GM21390 (cell line): ENCODE measurements at regions not wholly inside any gene's neighbourhood (a gene's known extent, or its start where the extent isn't known, plus 50 kb on each side); places are given as distances from the start of the nearest gene placed in this dataset.
"Not testable (repeated sequence)": the region's sequence is repeated elsewhere in the genome, so short reads cannot be mapped to it uniquely, and the experiment has no call there.

Experiments used
- ATAC-seq: cut with Tn5 transposase; IDR thresholded peaks from one replicate; pipeline ENCODE4 v1.9.1; 2021; ENCODE audit not compliant: unreplicated experiment

DNA sequence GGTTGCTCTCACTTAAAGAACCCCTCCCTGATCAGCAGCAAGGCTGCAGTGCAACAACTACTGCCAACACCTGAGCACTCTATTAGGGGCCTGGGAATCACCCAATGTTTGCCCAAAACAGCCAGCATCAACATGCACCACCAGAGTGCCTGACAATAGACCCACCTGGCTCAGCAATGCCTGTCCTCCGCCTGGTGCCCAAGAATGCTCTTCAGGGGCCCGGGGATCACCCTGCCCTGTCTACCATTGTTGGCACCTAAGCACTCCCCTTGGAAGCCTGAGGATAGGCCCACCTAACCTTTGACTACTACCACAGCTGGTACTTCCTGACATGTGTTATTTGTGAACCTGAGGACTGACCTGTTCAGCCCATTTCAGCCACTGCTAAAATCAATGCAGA lies 1363.1 kb upstream of the PRR20A start:
- ATAC-seq: no peak

DNA sequence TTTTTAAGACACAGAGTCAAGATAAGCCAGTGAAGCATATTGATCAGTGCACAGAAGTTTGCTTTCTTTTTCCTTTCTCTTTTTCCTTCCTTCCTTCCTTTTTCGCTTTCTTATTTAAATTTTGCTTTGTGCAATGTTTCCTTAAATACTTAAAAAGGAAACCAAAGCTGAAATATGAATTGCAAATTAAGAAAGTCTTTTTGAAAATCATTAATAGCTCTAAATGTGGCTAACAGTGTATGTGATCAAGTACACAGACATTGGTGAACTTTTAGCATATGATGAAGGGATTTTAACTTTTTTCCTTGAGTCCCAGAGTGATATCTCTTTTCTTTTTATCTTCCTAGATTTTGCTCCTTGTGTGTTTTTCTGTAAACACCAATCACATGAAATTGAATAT lies 1356.9 kb upstream of the PRR20A start:
- no peak for ATAC-seq

DNA sequence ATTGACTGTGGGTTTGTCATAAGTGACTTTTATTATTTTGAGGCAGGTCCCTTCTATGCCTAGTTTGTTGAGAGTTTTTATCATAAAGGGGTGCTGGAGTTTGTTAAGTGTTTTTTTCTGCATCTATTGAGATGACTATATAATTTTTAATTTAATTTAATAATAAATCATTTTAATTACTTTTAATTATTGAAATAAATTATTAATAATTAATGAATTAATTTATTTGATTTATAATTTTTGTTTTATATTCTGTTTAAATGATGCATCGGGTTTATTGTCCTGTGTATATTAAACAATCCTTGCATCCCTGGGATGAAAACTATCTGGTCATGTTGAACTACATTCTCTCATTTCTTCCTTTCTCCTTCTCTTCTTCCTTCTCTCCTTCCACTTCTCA lies 1352.2 kb upstream of the PRR20A start:
- ATAC-seq: no peak

DNA sequence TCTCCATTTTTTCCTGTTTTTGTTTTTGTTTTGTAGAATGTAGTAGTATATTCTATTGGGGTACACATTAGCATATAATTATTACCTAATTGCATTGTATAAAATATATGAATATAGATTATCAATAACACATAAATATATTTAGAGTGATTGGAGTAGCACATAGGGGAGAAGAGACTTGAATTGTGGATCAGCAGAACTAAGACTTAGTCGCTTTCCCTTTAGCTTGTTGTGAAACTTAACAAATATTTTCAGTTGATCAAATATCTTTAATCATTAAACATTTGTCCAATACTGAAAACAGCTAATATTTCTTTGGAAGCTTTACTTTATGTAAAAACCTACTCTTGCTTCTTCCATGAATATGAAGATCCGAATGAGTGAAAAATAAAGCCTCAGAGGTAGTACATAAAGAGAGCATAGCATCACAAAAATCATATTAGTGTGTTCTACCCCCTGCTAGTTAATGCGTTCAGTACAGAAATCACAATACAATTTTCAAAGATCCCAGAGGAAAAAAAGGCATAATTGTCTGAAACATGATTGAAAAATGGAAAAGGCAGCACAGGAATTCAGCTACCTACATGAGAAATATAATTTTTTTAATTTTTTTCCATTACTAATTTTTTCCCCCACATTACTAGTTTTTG lies 1348.0 kb upstream of the PRR20A start:
- no peak for ATAC-seq

DNA sequence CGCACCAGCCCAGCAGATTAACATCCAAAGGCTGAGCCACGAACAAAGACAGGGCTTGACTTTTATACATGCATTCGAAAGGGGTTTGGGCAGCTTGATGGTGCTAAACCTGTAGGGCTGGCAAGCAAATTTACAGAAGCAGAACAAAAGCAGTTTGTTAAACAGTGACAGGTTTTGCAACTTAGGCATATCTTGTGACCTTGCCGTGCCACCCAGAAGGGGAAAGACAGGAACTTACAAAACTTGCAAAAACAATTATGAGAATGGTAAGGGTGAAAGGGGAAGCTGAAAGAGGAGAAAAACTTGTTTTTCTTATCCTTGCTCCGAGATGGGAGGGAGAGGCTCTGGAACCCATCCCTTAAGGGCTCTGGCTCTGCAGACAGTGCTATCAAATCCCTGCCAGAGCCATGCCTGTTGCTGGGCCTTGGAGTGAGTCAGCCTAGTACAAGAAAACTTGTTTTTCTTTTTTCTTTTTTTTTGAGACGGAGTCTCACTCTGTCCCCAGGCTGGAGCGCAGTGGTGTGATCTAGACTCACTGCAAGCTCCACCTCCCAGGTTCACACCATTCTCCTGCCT lies 1325.2 kb upstream of the PRR20A start:
- ATAC-seq: no peak

DNA sequence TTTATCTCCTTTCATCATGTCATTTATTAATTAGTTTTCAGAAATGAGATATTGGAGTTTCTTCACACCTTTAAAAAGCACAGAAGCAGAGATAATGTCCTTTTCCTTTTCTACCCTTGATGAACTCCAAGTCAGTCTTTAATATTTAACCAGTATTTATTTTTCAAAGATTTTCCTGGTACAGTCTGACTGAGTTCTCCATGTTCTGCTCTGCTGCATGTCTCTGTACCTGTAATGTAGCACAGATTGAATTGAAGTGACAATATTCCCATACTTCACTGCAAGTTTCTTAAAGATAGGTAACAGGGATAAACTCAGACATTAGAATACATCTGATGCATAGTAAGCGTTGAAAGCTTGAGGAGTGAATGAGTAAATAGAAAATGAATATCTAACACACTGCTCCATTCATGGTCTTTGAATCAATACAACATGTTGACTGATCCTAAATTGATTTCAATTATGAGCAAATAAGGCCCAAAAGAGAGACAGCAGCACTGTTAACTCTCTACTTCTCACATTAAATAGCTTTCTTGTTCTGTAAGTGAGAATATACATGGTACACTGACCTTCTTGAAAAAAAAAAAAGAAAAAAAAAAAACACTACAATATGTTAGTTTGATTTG lies 1323.6 kb upstream of the PRR20A start:
- ATAC-seq: no peak

DNA sequence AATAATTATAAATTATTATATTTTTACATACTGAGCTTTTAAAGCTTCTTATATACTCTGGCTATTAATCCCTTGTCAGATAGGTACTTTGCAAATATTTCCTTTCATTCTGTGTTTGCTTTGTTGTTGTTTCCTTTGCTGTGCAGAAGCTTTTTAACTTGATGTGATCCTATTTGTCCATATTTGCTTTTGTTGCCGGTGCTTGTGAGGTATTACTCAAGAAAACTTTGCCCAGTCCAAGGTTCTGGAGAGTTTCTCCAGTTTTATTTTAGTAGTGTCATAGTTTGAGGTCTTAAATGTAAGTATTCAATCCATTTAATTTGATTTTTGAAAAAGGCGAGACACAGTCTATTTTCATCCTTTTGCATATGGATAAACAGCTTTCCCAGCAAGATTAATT lies 1319.9 kb upstream of the PRR20A start:
- ATAC-seq: no peak

DNA sequence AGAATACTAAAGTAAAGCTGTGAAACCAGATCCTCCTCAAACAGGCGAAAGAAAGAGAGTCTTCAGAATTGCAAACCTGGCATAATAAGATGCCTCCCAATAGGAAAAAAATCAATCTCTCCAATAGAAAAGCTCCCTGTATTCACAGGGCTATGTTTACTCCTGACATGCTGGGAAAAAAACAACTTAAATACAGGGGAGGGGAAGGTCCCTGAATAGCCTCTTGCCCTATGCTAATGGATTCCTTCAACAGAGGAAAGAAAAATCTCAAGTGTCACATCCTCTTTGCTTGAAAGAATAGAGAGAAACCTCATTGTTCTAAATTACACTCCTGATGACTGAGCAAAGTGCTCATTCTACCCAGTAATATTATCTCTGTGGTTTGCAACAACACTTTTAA lies 1271.1 kb upstream of the PRR20A start:
- ATAC-seq: no peak

DNA sequence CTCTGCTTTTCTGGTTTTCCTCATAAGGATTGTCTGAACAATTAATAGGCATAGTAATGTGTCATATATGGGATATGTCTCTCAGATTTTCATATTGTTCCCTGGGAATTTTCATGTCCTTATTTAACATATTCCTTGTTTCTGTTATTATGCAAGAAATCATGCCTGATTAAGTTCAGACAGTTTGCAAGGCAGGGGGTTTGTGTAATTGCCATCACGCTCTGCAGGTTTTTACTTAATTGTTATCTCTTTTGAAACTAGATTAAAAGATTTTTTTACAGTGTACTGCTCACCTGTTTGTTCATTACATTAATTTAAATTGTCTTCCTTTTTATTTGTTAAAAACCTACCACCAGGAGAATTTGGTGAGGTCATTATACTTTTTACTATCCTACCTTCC lies 1253.2 kb upstream of the PRR20A start:
- no peak for ATAC-seq

DNA sequence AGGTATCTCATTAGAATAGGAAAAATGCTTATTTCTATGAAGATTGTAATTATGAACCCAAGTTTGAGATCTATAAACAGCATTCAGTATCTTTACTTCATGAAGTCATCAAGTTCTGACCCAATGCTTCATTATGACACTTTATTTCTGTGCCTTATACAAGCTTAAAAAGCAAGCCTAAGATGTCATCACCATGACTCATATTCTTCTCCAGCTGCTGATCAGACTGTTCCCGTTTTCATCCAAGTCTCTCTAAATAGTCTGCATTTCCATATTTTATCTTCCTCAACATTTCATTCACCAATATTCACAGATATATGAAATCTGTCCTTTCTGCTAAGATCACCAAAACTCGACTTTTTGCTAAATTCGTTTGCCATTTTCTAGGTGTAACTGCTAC lies 1247.2 kb upstream of the PRR20A start:
- ATAC-seq: no peak

DNA sequence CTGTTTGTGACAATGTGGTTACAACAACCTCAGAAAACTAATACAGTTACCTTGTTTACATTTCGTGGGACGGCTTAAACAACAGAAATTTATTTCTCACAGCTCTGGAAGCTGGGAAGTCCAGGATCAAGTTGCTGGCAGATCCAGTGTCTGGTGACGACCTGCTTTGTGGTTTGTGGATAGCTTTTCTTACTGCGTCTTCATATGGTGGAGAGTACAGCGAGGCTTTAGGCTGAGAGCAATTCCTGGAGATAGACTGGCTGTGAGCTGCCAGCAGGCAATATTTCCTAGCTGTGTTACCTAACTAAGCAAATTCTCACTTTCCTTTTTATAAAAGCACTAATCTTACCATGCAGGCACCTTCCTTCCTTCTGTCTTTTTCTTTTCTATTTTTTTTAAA lies 1203.5 kb upstream of the PRR20A start:
- ATAC-seq: no peak

DNA sequence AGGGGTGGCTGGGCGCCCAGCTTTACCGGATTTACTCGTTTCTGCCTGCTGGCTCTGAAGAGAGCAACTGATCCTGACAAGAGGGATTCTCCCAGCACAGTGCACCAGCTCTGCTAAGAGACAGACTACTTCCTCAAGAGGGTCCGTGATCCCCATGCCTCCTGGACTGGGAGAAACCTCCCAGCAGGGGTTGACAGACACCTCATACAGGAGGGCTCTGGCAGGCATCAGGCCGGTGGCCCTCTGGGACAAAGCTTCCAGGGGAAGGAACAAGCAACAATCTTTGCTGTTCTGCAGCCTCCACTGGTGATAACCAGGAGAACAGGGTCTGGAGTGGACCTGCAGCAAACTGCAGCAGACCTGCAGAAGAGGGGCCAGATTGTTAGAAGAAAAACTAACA lies 1192.5 kb upstream of the PRR20A start:
- no peak for ATAC-seq

DNA sequence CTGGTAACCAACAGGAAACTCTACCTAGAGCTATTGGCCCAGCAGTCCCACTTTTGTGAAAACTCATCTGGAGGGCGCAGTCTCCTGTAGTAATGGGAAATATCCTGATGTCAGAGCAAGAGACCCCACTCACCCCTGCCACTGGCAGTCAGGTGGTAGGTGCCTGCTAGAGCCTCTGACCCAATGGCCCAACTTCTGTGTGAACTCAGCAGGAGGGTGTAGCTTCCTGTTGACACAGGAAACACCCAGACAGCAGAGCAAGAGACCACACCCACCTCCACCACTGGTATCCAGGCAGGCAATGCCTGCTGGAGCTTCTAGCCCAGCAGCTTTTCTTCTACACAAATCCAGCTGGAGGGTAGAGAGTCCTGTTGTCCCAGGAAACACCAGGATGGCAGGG lies 1176.8 kb upstream of the PRR20A start:
- no peak for ATAC-seq

DNA sequence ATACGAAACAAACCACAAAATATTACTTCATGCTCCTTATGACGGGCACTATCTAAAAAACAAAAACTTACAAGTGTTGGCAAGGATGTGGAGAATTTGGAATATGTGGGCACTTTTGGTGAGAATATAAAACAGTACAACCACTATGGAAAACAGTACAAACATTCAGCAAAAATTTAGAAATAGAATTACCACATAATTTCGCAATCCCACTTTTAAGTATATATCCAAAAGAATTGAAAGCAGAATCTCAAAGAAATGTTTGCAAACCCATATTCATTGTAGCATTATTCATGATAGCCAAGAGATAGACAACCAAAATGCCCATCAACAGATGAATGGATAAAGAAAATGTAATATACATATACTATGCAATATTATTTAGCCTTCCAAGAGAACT lies 1173.7 kb upstream of the PRR20A start:
- no peak for ATAC-seq

DNA sequence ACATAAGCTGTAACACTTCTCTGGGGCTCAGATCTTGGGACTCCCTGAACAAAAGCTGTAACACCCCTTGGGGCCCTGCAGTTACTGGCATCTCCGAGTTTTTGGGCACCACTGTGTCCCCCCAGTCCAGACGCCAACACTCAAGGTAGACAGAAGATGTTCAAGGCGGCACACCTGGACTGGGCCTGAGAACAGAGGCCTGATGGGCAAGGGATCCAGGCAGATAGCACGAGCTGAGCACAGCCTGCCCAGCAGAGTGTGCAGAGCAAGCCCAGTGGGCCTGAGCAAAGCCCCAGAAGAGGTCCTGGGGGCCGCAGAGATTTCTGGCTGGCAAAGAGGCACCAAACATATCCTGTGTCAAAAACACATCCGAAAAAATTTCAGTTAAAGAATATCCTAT lies 1163.3 kb upstream of the PRR20A start:
- no peak for ATAC-seq

DNA sequence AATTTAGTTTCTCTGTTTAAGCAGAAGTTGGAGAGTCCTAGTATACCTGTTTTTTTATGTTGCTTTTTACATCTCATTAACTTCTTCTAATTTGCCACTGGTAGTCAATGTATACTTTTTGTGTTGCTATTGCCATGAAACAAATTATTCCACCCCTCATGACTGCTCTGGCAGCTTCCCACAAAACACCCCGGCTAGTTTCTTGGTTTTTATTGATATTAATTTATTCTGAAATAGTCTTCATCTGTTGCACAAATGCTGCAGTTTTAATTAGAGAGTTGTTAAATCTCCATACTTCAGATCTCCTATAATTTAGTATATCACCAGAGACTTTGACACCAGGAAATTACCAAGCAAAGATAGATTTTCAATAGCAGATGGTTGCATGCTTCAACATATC lies 1159.3 kb upstream of the PRR20A start:
- ATAC-seq: no peak

DNA sequence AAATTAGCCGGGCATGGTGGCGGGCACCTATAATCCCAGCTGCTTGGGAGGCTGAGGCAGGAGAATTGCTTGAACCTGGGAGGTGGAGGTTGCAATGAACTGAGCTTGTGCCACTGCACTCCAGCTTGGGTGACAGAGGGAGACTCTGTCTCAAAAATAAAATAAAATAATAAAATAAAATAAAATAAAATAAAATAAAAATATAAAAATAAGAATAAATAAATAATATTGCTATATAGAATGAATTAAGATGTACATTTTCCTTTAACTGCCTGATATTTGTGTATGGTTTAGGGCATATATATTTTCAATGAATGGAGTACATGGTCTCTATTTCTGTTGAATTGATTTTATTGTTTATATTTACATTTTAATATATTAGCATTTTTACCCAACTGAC lies 1156.7 kb upstream of the PRR20A start:
- ATAC-seq: not testable (repeated sequence)

DNA sequence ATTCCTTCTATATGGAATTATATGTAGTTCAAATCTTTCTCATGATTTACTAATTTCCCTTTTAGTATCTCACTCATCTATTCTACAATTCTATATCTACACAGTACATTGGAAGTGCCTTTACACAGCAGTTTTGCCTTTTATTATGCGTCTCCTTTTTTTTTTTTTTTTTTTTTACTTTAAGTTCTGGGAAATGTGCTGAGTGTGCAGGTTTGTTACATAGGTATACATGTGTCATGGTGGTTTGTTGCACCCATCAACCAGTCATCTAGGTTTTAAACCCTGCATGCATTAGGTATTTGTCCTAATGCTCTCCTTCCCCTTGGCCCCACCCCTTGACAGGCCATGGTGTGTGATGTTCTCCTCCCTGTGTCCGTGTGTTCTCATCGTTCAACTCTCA lies 1150.1 kb upstream of the PRR20A start:
- no peak for ATAC-seq

DNA sequence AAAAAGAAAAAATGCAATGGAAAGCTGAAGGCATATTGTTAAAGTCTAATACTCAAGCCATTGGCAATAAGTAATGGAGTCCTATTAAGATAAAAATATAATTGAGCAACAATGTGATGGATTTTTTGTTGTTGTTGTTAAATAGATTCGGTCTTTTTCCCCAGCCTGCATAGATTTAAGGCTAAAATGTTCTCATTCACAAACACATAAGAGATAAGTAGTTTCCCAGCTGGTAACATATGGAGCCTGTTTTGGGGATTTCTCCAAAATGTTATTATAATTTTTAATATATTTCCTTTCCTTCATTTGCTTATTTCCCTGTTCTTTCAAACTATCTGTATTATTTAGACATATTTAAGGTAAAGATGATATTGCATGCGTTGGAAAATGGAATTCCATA lies 1149.1 kb upstream of the PRR20A start:
- no peak for ATAC-seq

DNA sequence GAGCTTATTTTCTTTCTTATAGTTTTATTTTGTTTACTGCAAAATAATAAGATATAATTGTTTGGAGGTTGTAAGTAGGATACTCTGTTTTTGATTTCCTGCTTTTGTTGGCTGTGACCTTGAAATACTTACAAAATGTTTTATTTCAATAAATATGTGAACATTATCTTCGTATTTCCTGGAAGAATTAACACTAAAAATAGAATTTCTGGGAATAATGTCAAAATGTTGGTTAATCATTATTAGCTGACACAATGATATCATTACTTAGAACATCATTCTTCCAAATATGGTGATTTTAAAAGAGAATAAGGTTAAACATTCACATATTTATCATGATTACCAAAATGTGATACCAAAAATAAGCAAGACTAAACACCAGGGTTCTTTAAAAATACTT lies 1148.6 kb upstream of the PRR20A start:
- ATAC-seq: no peak

DNA sequence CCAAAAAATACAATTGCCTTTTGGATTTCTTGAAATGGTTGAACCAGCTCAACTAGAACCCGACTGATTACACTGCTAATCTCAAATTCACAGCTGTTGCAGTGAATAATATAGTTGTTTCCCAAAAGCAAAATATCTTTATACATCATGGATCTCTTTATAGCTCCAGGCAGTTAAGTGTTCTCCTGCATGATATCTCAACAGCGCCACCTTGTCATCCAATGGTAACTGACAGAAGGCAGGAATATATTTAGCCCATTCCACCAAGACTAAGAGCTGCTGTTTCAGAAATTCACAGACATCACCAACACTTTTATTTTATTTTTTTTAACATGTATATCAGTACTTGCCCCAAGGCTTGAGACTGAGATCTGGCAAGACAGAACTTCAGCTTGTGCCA lies 1141.0 kb upstream of the PRR20A start:
- no peak for ATAC-seq

DNA sequence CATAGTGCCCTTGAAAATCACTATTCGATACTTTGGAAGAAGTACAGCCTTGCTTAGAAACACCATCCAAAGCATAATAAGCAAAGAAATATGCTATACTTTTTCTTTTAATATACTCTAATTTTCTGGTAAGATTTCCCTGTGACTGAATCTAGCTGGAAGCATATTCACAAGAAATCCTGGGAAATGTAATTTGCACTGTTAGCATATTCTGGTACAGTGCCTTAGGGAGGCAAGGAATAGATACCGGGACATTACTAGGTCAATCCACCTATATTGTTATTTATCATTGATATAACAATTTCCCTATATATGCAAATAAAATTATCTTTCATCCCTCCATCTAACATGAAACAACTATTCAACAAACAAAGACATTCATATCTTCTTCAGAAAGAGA lies 1131.3 kb upstream of the PRR20A start:
- no peak for ATAC-seq

DNA sequence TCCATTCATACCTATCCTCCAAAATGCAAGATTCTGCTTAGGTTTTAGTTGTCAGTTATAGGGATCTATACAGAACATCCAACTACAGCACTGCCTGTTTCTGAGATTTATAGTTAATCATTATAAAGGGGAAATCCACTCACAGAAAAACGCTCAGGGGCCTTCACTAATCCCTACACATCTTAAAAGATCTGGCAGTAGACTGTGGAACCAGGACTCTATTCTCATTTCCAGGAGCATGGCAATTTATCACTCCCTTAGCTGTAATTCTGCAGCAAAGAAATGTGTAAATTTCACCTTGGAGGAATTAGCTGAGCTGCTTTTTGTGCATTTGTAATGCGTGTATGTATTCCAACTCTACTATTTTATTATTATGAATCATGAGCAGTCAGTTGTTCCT lies 1128.1 kb upstream of the PRR20A start:
- no peak for ATAC-seq
